Suprapubic skin (tissue), 4 donors: ENCODE measurements at regions not wholly inside any gene's neighbourhood (a gene's known extent, or its start where the extent isn't known, plus 50 kb on each side); places are given as distances from the start of the nearest gene placed in this dataset.

Source experiments
- DNase-seq, 2 donors: peaks; one replicate each; pipeline ENCODE4 v3.0.0-alpha.2; 2019; ENCODE audit warnings: low spot score in 2 of 2
- H3K27ac ChIP-seq: fragments of 200-600 bp; sonication (generic); one replicate; pipeline ENCODE4 v1.5.1; 2019
- H3K27me3 ChIP-seq: fragments of 200-600 bp; sonication (generic); one replicate; pipeline ENCODE4 v1.5.1; 2019
- H3K36me3 ChIP-seq: fragments of 200-600 bp; sonication (generic); one replicate; pipeline ENCODE4 v1.5.1; 2019
- H3K4me1 ChIP-seq: fragments of 200-600 bp; sonication (generic); one replicate; pipeline ENCODE4 v1.5.1; 2019
- H3K4me3 ChIP-seq: fragments of 200-600 bp; sonication (generic); one replicate; pipeline ENCODE4 v1.5.1; 2019; ENCODE audit warnings: mild to moderate bottlenecking
- H3K9me3 ChIP-seq: fragments of 200-600 bp; sonication (generic); one replicate; pipeline ENCODE4 v1.5.1; 2019
- CTCF ChIP-seq, 2 donors: fragments of 200-600 bp in 1 of 2; fragments of 450-650 bp in 1 of 2; sonication (generic) in 1 of 2; IDR thresholded peaks; one replicate each; pipeline ENCODE4 v1.5.1; 2016 to 2019; ENCODE audit warnings: antibody characterized with exemption in 2 of 2, mild to moderate bottlenecking in 1 of 2, moderate library complexity in 1 of 2
- EP300 ChIP-seq: sonication (generic); formaldehyde crosslinking; IDR thresholded peaks from one replicate; pipeline ENCODE4 v1.6.1; 2017; ENCODE audit warnings: antibody characterized with exemption
- POLR2A ChIP-seq, 2 donors: fragments of 450-650 bp; IDR thresholded peaks; one replicate each; pipeline ENCODE4 v1.6.1; 2017; ENCODE audit warnings: antibody characterized with exemption in 2 of 2, mild to moderate bottlenecking in 2 of 2, moderate library complexity in 2 of 2
- POLR2AphosphoS5 ChIP-seq, 3 donors: sonication (generic); formaldehyde crosslinking; IDR thresholded peaks; one replicate each; pipeline ENCODE4 v1.6.1; 2017; ENCODE audit warnings: antibody characterized with exemption in 3 of 3
- WGBS: methylation state at CpG from one replicate; pipeline ENCODE4 v1.1.5; 2018; 5-methylcytosine and 5-hydroxymethylcytosine counted together

GRCh38 chr7:82521906-82522445, 78.4 kb upstream of the CACNA2D1 start:
- no peak for DNase-seq
- no peaks in the 10 kb centered on the region for H3K27me3 ChIP-seq
- no peak for TF ChIP-seq EP300
- TF ChIP-seq POLR2AphosphoS5 (IDR thresholded peaks at IDR 0.05): no peak
- no peaks in the 10 kb centered on the region for H3K9me3 ChIP-seq
- no peak overlapping the region for H3K4me3 ChIP-seq
- WGBS: 84% methylated on average over 2 of the region's 2 CpGs
- no peak overlapping the region for H3K27ac ChIP-seq
- H3K4me1 ChIP-seq: no peaks in the 10 kb centered on the region
- no peaks in the 10 kb centered on the region for H3K36me3 ChIP-seq

- WGBS: 98% methylated on average over 2 of the region's 2 CpGs
- no peak for DNase-seq
Observed at GRCh38 chr7:82517050-82517449, 73.5 kb upstream of the CACNA2D1 start.

GRCh38 chr7:82511542-82511941, 68.0 kb upstream of the CACNA2D1 start:
- no peaks in the 10 kb centered on the region for H3K9me3 ChIP-seq
- H3K27me3 ChIP-seq: no peaks in the 10 kb centered on the region
- H3K4me1 ChIP-seq: peaks cover 16% of the 10 kb centered on the region
- DNase-seq: no peak
- TF ChIP-seq CTCF (IDR thresholded peaks at IDR 0.05) (no peak), EP300 (no peak), POLR2A (IDR thresholded peaks at IDR 0.05) (no peak), POLR2AphosphoS5 (IDR thresholded peaks at IDR 0.05) (no peak)
- H3K27ac ChIP-seq: no peak overlapping the region
- no peaks in the 10 kb centered on the region for H3K36me3 ChIP-seq
- no peak overlapping the region for H3K4me3 ChIP-seq

More at GRCh38 chr7:82517050-82517449, 73.5 kb upstream of the CACNA2D1 start:
- TF ChIP-seq CTCF (IDR thresholded peaks at IDR 0.05) (no peak), EP300 (no peak), POLR2A (IDR thresholded peaks at IDR 0.05) (no peak)
- no peaks in the 10 kb centered on the region for H3K4me1 ChIP-seq
- no peaks in the 10 kb centered on the region for H3K9me3 ChIP-seq
- no peaks in the 10 kb centered on the region for H3K27me3 ChIP-seq
- no peak overlapping the region for H3K27ac ChIP-seq
- no peak overlapping the region for H3K4me3 ChIP-seq
- H3K36me3 ChIP-seq: no peaks in the 10 kb centered on the region

- WGBS: 50% methylated on average over 8 of the region's 25 CpGs
- Histone ChIP-seq H3K4me3 (peak overlapping the region; percentile 42), H3K9me3 (no peaks in the 10 kb centered on the region), H3K36me3 (no peaks in the 10 kb centered on the region), H3K27ac (no peak overlapping the region), H3K4me1 (peaks cover 18% of the 10 kb centered on the region), H3K27me3 (no peaks in the 10 kb centered on the region)
- DNase-seq: no peak
- TF ChIP-seq POLR2AphosphoS5 (IDR thresholded peaks at IDR 0.05) (no peak), EP300 (no peak), CTCF (IDR thresholded peaks at IDR 0.05) (no peak), POLR2A (IDR thresholded peaks at IDR 0.05) (no peak)
Observed at GRCh38 chr7:82507976-82508677, 64.5 kb upstream of the CACNA2D1 start.

GRCh38 chr7:82507365-82507975, 63.9 kb upstream of the CACNA2D1 start:
- no peaks in the 10 kb centered on the region for H3K9me3 ChIP-seq
- peaks cover 18% of the 10 kb centered on the region for H3K4me1 ChIP-seq
- H3K27me3 ChIP-seq: no peaks in the 10 kb centered on the region
- TF ChIP-seq POLR2AphosphoS5 (IDR thresholded peaks at IDR 0.05) (no peak), CTCF (IDR thresholded peaks at IDR 0.05) (no peak), POLR2A (IDR thresholded peaks at IDR 0.05) (no peak), EP300 (no peak)
- no peak for DNase-seq
- H3K4me3 ChIP-seq: peak overlapping the region; percentile 42
- H3K36me3 ChIP-seq: no peaks in the 10 kb centered on the region
- peak overlapping the region; percentile 45 for H3K27ac ChIP-seq
- WGBS: 65% methylated on average over 7 of the region's 13 CpGs
